CD14-positive monocyte (primary cell): ENCODE measurements at regions not wholly inside any gene's neighbourhood (a gene's known extent, or its start where the extent isn't known, plus 50 kb on each side); places are given as distances from the start of the nearest gene placed in this dataset.

ENCODE experiments used
- DNase-seq, 3 donors: peaks; one replicate each; pipeline ENCODE4 v3.0.0-alpha.2; 2011 to 2022
- H2AFZ ChIP-seq: 2 replicates; pipeline ENCODE4 v1.6.0; 2012; ENCODE audit warnings: mild to moderate bottlenecking, low read depth, low read length, inconsistent platforms; ENCODE audit not compliant: insufficient read depth, poor library complexity, severe bottlenecking
- H3K27ac ChIP-seq, 2 donors: 1 replicate in 1 of 2; 2 replicates in 1 of 2; pipeline ENCODE4 v1.5.1; 2012 to 2013; ENCODE audit warnings: low read length in 2 of 2, control low read depth in 1 of 2, inconsistent platforms in 1 of 2, low read depth in 1 of 2, mild to moderate bottlenecking in 1 of 2
- H3K27me3 ChIP-seq, 2 donors: one replicate each; pipeline versions ENCODE4 v1.6.0 to v1.6.1; 2011 to 2013; ENCODE audit warnings: low read length in 2 of 2; ENCODE audit not compliant: control insufficient read depth in 2 of 2, insufficient read depth in 2 of 2
- H3K36me3 ChIP-seq, 2 donors: replicated peaks in 1 of 2; 1 replicate in 1 of 2; 2 replicates in 1 of 2; pipeline versions ENCODE4 v1.5.1 to v1.6.1; 2012 to 2013; ENCODE audit warnings: low read length in 2 of 2, control low read depth in 1 of 2, inconsistent platforms in 1 of 2, mild to moderate bottlenecking in 1 of 2; ENCODE audit not compliant: insufficient read depth in 2 of 2, control insufficient read depth in 1 of 2
- H3K4me1 ChIP-seq, 2 donors: 1 replicate in 1 of 2; 2 replicates in 1 of 2; pipeline versions ENCODE4 v1.5.1 to v1.6.1; 2012 to 2013; ENCODE audit warnings: low read length in 2 of 2, control low read depth in 1 of 2, inconsistent platforms in 1 of 2, mild to moderate bottlenecking in 1 of 2, moderate library complexity in 1 of 2; ENCODE audit not compliant: insufficient read depth in 2 of 2, control insufficient read depth in 1 of 2
- H3K4me2 ChIP-seq: replicated peaks from 2 replicates; pipeline ENCODE3; 2012; ENCODE audit warnings: low read length, moderate library complexity, mild to moderate bottlenecking; ENCODE audit not compliant: poor library complexity, severe bottlenecking; ENCODE audit errors: extremely low read depth
- H3K4me3 ChIP-seq, 3 experiments: fragments of 200-600 bp in 1 of 3; sonication (generic) in 1 of 3; replicated peaks in 1 of 3; 1 replicate in 2 of 3; 2 replicates in 1 of 3; pipeline ENCODE4 v1.5.1; 2011 to 2013; ENCODE audit warnings: low read length in 3 of 3, mild to moderate bottlenecking in 3 of 3, control low read depth in 2 of 3, low read depth in 2 of 3, inconsistent platforms in 1 of 3, moderate library complexity in 1 of 3
- H3K79me2 ChIP-seq: 2 replicates; pipeline ENCODE4 v1.6.0; 2012; ENCODE audit warnings: mild to moderate bottlenecking, control low read depth, inconsistent platforms, low read length, moderate library complexity; ENCODE audit not compliant: insufficient read depth
- H3K9ac ChIP-seq: 2 replicates; pipeline ENCODE4 v1.6.0; 2017; ENCODE audit warnings: low read length, mild to moderate bottlenecking; ENCODE audit not compliant: insufficient read depth, poor library complexity, severe bottlenecking
- H3K9me3 ChIP-seq, 2 donors: replicated peaks in 1 of 2; 1 replicate in 1 of 2; 2 replicates in 1 of 2; pipeline versions ENCODE4 v1.5.1 to v1.6.1; 2012 to 2013; ENCODE audit warnings: low read length in 2 of 2, control low read depth in 1 of 2; ENCODE audit not compliant: control insufficient read depth in 1 of 2, insufficient read depth in 1 of 2
- H4K20me1 ChIP-seq: 2 replicates; pipeline ENCODE4 v1.6.0; 2012; ENCODE audit warnings: mild to moderate bottlenecking, low read length, control low read depth, moderate library complexity; ENCODE audit not compliant: insufficient read depth
- H3K27ac Mint-ChIP-seq, 7 donors: one replicate each; pipeline ENCODE4 v1.8.0; 2020; ENCODE audit warnings: mild to moderate bottlenecking in 7 of 7, mixed read lengths in 7 of 7, moderate library complexity in 6 of 7, inconsistent platforms in 2 of 7
- H3K27me3 Mint-ChIP-seq, 3 donors: one replicate each; pipeline ENCODE4 v1.8.0; 2021 to 2022; ENCODE audit warnings: low read depth in 3 of 3, mild to moderate bottlenecking in 3 of 3, mixed read lengths in 3 of 3, moderate library complexity in 3 of 3, inconsistent platforms in 1 of 3
- H3K36me3 Mint-ChIP-seq, 2 donors: one replicate each; pipeline ENCODE4 v1.8.0; 2020; ENCODE audit warnings: mixed read lengths in 2 of 2, inconsistent platforms in 1 of 2, mild to moderate bottlenecking in 1 of 2
- H3K4me1 Mint-ChIP-seq: one replicate; pipeline ENCODE4 v1.8.0; 2020; ENCODE audit warnings: mild to moderate bottlenecking, mixed read lengths
- H3K4me3 Mint-ChIP-seq, 2 donors: one replicate each; pipeline ENCODE4 v1.8.0; 2020; ENCODE audit warnings: mild to moderate bottlenecking in 2 of 2, mixed read lengths in 2 of 2, moderate library complexity in 1 of 2
- H3K9me3 Mint-ChIP-seq, 7 donors: one replicate each; pipeline ENCODE4 v1.8.0; 2020 to 2022; ENCODE audit warnings: mixed read lengths in 7 of 7, mild to moderate bottlenecking in 6 of 7, moderate library complexity in 6 of 7, inconsistent platforms in 2 of 7
- WGBS: methylation state at CpG from one replicate; pipeline ENCODE4 v1.1.5; 2013; ENCODE audit warnings: missing lambda C conversion rate; ENCODE audit not compliant: insufficient coverage; 5-methylcytosine and 5-hydroxymethylcytosine counted together
- intact Hi-C, 2 donors: fragments of 100-400 bp; cut with micrococcal nuclease; formaldehyde crosslinking; loops; one replicate each; pipeline versions ENCODE4 v1.15.0 to v1.15.1; 2023
- TF ChIP-seq, protein P1 (sequence below): fragments of 200-600 bp; IDR thresholded peaks from one replicate; pipeline ENCODE4 v1.8.0; 2022; ENCODE audit warnings: antibody characterized with exemption, mild to moderate bottlenecking

- TF ChIP-seq, protein P1, sequence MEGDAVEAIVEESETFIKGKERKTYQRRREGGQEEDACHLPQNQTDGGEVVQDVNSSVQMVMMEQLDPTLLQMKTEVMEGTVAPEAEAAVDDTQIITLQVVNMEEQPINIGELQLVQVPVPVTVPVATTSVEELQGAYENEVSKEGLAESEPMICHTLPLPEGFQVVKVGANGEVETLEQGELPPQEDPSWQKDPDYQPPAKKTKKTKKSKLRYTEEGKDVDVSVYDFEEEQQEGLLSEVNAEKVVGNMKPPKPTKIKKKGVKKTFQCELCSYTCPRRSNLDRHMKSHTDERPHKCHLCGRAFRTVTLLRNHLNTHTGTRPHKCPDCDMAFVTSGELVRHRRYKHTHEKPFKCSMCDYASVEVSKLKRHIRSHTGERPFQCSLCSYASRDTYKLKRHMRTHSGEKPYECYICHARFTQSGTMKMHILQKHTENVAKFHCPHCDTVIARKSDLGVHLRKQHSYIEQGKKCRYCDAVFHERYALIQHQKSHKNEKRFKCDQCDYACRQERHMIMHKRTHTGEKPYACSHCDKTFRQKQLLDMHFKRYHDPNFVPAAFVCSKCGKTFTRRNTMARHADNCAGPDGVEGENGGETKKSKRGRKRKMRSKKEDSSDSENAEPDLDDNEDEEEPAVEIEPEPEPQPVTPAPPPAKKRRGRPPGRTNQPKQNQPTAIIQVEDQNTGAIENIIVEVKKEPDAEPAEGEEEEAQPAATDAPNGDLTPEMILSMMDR: no peak
- Histone ChIP-seq H3K9me3 (no peaks in the 10 kb centered on the region), H3K36me3 (no peaks in the 10 kb centered on the region), H3K9ac (no peak overlapping the region), H3K27me3 (peaks cover 0 to 2% of the 10 kb centered on the region in 2 donors), H2AFZ (no peak overlapping the region), H3K4me3 (no peak overlapping the region), H3K79me2 (no peaks in the 10 kb centered on the region), H3K4me2 (no peak overlapping the region), H4K20me1 (no peaks in the 10 kb centered on the region), H3K27ac (no peak overlapping the region), H3K4me1 (no peaks in the 10 kb centered on the region)
- Mint-ChIP-seq H3K27ac (no peak overlapping the region), H3K4me3 (no peak overlapping the region), H3K9me3 (no peaks in the 10 kb centered on the region), H3K27me3 (peaks cover 0 to 8% (median 3%) of the 10 kb centered on the region in 3 donors), H3K4me1 (no peaks in the 10 kb centered on the region), H3K36me3 (no peaks in the 10 kb centered on the region)
- intact Hi-C loops: no loop called here
- DNase-seq: no peak
- WGBS: 100% methylated on average over 1 of the region's 6 CpGs
These were observed 228.5 kb downstream of the CDCA7 start for GRCh38 chr2:173583196-173583595.

GRCh38 chr2:173584000-173584399 is 229.3 kb downstream of the CDCA7 start:
- Mint-ChIP-seq H3K36me3 (no peaks in the 10 kb centered on the region), H3K4me1 (no peaks in the 10 kb centered on the region), H3K9me3 (peaks cover 0 to 2% (median 0%) of the 10 kb centered on the region in 7 donors), H3K27ac (no peak overlapping the region), H3K27me3 (peaks cover 0 to 10% (median 3%) of the 10 kb centered on the region in 3 donors), H3K4me3 (no peak overlapping the region)
- DNase-seq: no peak
- H3K9me3 ChIP-seq: no peaks in the 10 kb centered on the region
- H3K79me2 ChIP-seq: no peaks in the 10 kb centered on the region
- peaks cover 0 to 2% of the 10 kb centered on the region in 2 donors for H3K27me3 ChIP-seq
- no peak overlapping the region for H3K27ac ChIP-seq
- intact Hi-C loops: no loop called here
- TF ChIP-seq, protein P1: no peak
- H3K4me3 ChIP-seq: no peak overlapping the region
- no peaks in the 10 kb centered on the region for H3K36me3 ChIP-seq
- H3K4me2 ChIP-seq: no peak overlapping the region
- no peaks in the 10 kb centered on the region for H3K4me1 ChIP-seq
- no peaks in the 10 kb centered on the region for H4K20me1 ChIP-seq
- WGBS: no CpG with 5 or more reads among the region's 1 CpG
- no peak overlapping the region for H3K9ac ChIP-seq
- H2AFZ ChIP-seq: no peak overlapping the region
